HG02943 (cell line): ENCODE measurements at regions not wholly inside any gene's neighbourhood (a gene's known extent, or its start where the extent isn't known, plus 50 kb on each side); places are given as distances from the start of the nearest gene placed in this dataset.

Experiments used
- ATAC-seq: cut with Tn5 transposase; IDR thresholded peaks from one replicate; pipeline ENCODE4 v1.9.1; 2021; ENCODE audit warnings: mild to moderate bottlenecking, low read depth, moderate library complexity; ENCODE audit not compliant: unreplicated experiment

DNA sequence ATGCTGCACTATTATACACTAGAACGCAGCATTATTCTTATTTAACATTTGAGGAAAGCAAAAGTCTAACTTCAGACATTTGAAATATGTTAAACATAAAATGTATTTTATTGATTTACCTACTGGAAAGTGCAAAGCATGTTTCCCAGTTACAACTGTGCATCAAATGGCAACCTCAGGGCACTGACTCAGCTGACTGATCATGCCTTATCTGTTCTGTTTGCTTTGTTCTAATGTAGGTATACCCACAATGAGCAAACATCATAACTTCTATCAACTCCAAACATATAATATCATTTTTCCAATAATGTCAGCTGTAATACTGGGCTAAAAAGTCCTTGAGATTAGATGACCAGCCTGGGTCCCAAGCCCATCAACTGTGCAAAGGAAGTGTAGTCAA is 431.0 kb downstream of the FOXG1 start:
- no peak for ATAC-seq

DNA sequence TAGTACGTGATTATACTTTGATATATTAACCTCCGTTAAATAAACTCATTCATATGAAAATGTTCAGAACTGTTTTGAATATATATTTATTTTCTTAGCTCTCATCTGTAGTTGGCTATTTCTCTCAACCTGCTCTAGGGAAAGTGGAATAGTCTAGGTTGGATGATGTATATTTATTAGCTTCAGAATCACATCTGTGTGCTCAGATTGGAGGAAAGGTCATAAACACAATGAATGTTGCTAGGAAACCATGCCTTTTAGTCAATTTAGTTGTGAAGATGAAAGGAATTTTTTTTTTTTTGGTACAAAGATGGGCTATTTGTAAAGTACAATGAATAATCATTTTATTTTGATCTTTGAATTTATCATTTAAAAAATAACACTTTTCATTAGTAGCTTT is 439.1 kb downstream of the FOXG1 start:
- ATAC-seq = no peak

GRCh38 chr14:29215853-29216252 is 449.3 kb downstream of the FOXG1 start:
- no peak for ATAC-seq

- ATAC-seq = no peak
Measured at GRCh38 chr14:29216268-29217232, 450.0 kb downstream of the FOXG1 start.

DNA sequence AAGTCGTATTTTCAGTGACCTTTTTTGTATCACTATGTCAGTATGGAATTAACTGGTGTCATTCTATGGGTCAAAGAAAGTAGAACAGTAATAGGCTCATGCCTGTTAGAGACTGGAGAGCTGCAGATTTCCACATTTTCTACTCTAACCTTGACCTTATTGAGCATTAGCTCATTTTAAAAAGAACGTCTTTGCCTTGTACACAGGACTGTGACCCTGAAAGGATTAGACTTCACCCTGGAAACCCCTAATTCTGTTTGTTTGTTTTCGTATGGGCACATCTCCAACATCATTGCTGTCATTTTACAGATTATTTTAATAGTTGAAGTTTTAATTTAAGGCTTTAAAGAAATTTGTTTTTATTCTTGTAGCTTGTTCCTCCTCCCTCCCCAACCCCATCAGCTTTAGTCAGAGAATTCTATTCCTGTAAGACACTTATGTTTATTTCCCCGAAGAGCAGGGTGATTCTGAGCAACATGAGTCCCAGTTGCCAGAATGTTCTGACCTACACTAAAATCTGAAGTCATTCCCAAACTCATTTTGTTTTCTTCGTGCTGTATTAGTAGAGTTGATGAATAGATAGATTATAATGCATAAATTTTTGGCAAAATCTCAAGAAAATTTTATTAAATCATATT is 451.3 kb downstream of the FOXG1 start:
- ATAC-seq = no peak

GRCh38 chr14:29220072-29220471 is 453.5 kb downstream of the FOXG1 start:
- no peak for ATAC-seq

DNA sequence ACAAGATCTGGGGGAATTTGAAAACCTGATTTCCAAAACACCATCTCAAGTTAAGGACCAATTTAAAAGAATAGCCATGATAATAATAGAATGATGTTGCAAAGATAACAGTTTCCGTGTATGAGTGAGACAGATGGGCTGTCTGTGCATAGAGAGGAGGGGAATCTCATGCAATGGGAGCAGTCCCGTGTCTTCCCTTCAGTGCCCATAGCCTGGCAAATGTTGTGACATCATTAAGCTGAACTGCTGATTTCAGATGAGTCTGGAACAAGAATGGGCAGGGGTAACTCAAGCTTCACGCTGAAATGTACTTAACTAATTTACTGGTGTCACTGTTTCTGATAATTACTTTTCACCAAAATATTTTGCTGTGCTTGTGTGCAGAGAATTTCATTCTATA is 454.0 kb downstream of the FOXG1 start:
- no peak for ATAC-seq

DNA sequence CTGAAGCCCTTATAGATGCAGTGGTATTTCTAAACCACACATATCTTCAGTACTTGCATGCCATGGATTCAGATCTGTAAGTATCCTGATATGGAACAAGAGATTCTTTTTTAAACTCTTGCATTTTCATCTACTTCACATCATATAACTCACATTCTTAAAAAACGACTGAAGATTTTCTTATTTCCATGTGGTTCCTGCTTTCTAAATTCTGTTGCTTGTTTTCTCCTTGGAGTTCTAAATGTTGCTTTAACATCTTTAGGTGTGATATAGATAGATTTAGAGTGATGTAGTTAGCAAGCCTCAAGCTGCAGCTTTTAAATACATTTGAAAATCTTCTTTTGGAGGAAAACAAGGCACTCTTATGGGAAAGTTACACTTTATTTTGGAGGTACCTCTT is 455.4 kb downstream of the FOXG1 start:
- no peak for ATAC-seq

DNA sequence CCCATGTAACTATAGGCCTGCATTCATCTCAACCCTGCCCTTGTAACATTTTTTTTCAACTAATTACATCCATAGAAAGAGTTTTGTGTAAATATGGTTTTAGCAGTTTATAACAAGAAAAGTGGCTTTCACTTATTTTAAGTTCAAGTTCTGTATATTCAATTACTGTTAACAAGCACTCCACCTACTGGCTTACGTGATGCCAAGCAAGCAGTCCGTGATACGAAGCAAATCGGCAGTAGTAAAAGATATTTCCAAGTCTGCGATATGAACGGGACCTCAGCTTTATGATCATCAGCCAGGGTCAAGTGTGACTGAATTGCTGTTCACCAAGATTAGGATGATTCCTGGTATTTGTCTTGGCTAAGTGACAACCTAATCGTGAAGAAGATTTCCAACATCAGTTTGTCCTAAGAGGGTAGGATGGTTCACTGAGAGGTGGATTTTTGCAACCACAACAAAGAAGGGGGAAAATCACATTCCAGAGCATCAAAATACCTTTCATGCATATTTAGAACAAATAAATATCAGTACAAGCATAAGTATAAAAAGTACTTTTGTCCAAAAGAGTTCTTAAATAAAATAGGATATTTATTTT is 456.2 kb downstream of the FOXG1 start:
- no peak for ATAC-seq

GRCh38 chr14:29223947-29224346 is 457.4 kb downstream of the FOXG1 start:
- no peak for ATAC-seq

DNA sequence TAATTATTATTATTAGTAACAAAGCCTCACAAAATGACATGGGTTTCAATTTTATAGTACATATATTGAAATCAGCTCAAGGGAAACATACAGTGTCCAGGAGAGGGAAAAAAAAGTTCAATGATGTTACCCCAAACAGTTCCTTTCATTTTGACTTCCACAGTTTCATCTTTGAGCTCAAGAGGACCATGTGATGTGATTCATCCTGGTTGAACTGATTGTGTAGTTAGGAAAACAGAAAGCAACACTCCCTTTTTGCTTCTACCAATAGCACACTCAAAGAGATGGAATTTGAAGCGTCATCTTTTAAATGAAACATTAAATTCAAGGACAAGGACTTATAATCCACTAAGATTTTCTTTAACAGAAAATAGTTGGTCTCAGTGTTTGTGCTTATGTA is 461.0 kb downstream of the FOXG1 start:
- ATAC-seq = no peak

DNA sequence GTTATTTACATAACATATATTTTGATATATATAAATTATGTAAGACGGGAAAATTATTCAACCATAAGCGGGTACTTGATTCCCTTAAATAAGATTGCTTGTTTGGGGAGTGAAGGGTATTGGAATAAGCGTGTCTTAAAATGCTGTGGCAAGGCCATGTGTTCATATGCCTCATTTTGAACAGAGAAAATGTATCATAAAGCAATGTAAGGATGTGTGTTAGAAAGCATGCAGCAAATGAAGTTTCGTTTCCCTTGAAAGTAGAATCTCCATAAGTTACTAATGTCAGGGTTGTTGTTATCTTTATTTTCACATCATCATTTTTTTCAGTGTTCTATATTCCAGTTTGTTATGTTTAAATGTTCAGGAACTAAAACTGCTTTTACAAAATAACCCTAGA is 465.6 kb downstream of the FOXG1 start:
- ATAC-seq = no peak

DNA sequence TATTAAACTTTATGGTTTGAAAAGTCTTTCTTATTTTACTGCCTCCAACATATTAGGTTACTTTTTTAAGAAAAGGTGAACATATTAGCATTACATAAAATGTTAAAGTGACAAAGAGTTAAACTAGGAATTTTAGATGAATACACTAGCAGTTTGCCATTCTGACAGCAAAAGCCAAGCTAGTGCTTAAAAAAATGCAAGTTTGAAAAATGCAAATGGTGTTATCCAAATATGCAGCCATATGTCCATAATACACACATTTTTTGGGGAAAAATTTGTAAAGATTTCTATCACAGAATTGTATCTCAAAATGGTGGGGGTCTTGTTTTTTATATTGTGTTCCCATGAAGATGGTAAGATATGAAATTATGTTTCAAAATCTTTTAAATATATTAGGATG is 466.1 kb downstream of the FOXG1 start:
- ATAC-seq = no peak

GRCh38 chr14:29233188-29233587 is 466.6 kb downstream of the FOXG1 start:
- ATAC-seq = no peak

GRCh38 chr14:29235991-29236390 is 469.4 kb downstream of the FOXG1 start:
- ATAC-seq = no peak

GRCh38 chr14:29236401-29236800 is 469.8 kb downstream of the FOXG1 start:
- ATAC-seq = no peak

DNA sequence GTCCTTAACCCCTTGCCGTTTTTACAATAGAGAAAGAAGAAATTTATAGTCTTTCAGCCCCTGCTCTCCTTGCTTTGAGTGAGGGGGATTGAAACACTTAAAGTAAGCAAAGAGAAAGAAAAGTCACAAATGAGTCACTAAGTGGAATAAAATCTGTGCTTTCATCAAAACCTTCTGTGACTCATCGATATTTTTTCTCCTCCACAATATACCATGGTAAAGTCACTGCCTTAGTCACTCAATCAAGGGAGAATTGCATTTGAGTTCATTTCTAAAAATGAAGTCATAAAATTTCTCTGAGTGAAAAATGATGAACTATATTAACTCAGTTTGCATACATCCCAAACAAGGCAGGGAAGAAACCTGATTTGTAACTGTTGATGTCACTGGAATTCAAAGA is 470.3 kb downstream of the FOXG1 start:
- ATAC-seq = no peak

DNA sequence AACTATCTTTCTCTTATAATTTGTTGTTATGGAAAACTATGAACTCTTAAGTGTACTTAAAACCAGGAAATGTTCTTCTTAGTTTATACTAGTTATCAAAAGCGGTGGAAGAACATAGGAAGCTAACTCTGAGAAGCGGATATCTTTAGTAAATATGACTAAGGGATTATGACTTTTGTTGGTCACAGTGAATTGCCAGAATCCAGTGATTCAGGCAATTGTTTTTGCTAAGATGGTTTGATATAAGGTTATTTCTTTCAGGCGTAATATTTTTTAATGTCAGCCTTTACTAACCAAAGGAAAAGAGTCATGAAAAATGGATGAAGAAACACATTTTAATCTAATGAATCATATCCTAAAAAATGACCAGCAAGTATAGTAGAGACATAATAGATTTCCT is 473.5 kb downstream of the FOXG1 start:
- no peak for ATAC-seq

- ATAC-seq = no peak
Measured at GRCh38 chr14:29242755-29243754, 476.5 kb downstream of the FOXG1 start.

DNA sequence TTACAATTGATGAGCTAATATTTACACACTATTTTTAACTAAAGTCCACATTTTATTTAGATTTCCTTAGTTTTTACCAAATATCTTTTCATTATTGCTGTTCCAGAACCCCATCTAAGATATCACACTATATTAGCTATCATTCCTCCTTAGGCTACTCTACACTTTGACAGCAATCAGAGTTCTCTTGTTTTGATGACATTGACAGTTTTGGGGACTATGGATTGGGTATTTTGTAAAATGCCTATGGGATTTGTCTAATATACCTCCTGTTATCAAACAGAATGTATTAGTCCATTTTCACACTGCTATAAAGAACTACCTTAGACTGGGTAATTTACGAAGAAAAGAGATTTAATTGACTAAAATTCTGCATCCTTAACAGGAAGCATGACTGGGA is 489.1 kb downstream of the FOXG1 start:
- no peak for ATAC-seq
